ENCODE measurements at regions not wholly inside any gene's neighbourhood (a gene's known extent, or its start where the extent isn't known, plus 50 kb on each side); places are given as distances from the start of the nearest gene placed in this dataset.
"Not testable (repeated sequence)": the region's sequence is repeated elsewhere in the genome, so short reads cannot be mapped to it uniquely, and the experiment has no call there.

GRCh38 chr6:144919560-144919959, 634.4 kb downstream of the UTRN start:
- TF ChIP-seq, protein P1, sequence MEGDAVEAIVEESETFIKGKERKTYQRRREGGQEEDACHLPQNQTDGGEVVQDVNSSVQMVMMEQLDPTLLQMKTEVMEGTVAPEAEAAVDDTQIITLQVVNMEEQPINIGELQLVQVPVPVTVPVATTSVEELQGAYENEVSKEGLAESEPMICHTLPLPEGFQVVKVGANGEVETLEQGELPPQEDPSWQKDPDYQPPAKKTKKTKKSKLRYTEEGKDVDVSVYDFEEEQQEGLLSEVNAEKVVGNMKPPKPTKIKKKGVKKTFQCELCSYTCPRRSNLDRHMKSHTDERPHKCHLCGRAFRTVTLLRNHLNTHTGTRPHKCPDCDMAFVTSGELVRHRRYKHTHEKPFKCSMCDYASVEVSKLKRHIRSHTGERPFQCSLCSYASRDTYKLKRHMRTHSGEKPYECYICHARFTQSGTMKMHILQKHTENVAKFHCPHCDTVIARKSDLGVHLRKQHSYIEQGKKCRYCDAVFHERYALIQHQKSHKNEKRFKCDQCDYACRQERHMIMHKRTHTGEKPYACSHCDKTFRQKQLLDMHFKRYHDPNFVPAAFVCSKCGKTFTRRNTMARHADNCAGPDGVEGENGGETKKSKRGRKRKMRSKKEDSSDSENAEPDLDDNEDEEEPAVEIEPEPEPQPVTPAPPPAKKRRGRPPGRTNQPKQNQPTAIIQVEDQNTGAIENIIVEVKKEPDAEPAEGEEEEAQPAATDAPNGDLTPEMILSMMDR (IDR thresholded peaks at IDR 0.05; ENCODE audit: low read depth, low read length) = no peak
- no peak for DNase-seq (ENCODE audit: extremely low read depth, low read depth)

DNA sequence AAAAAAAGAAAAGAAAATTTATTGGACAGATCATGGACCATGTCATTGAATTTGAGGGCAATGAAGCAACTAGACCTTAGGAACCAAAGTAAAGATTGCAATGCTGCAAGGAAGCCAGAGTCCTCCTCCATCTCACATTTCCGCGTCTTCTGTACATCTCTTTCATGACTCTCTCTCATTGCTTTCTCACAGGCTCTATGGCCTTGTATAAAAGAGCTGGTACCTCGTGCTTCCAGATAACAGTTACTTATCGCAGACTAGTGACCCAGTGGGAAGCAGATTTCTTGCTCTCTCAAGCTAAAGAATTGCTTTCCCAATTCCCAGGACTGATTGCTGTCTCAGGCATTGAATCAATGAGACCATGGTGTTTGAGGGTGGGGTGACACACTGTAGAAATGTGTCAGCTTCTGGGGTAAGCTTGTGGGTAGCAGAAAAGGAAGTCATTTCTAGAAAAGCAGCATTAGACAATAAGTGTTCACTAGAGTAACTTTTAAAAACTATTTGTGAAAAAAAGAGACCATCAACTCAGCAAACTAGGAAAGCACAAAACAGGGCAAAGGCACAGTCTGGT, 635.3 kb downstream of the UTRN start:
- no peak for DNase-seq (ENCODE audit: extremely low read depth, low read depth)
- TF ChIP-seq, protein P1 (IDR thresholded peaks at IDR 0.05; ENCODE audit: low read depth, low read length) = no peak

DNA sequence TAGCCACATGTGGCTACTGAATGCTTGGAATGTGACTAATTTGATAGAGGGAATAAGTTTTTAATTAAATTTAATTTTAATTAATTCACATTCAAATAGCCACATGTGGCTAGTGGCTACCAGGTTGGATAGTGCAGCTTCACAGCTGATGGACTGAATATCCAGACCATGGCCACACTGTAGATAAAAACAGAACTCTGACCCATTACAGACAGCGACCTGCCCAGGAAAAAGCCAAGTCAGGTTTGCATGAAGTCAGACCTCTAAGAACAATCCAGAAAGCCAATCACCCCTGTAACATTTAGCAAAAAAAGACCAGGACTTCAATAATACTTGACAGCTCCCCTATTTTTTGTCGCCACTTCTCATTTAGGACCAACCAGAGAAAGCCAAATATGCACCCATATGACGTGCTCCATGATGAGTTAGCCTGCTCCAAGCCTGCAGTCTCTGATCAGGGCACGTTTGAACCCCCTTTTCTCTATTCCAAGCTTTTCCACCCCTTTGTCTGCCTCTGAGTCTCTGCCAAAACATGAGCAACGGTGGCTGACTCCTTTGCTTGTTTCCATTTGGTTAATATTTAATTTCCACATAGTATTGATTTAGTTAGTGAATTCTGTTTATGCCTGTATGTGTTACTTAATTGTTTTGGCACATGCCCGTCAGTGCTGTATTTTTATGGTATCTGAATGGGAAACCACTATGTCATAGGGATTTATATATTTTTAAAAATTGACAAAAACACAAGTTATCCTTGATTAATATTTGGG, 636.3 kb downstream of the UTRN start:
- TF ChIP-seq, protein P1 (IDR thresholded peaks at IDR 0.05; ENCODE audit: low read depth, low read length) = no peak
- DNase-seq (ENCODE audit: extremely low read depth, low read depth) = no peak

DNA sequence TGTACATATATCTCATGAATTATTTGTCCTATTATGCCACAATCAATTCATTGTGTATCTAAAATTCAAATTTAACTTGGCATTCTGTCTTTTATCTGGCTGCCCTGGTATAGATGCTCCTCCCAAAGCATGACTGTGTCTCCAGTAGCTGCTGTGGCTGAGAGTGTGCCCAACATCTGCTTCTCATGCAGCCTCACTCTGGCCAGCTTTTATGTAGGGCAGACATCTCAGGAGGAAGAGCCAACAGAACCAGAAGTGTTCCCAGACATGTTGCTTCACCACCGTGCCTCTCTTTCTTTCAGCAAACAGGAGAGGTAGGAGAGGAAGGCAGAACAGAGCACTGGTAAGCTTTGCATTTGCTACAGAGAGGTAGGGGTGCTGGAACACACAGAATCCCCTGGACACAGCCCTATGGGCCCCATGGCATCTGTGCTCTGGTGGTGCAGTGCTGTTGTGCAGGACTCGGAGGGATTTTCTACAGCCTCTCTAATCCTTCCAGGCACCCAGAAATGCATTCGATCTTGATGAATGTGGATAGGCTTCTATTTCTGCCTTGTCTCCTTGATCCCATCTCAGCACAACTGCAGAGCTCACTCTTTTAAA, 637.1 kb downstream of the UTRN start:
- TF ChIP-seq, protein P1 (IDR thresholded peaks at IDR 0.05; ENCODE audit: low read depth, low read length) = no peak
- peak; percentile 50 for DNase-seq (ENCODE audit: extremely low read depth, low read depth)

DNA sequence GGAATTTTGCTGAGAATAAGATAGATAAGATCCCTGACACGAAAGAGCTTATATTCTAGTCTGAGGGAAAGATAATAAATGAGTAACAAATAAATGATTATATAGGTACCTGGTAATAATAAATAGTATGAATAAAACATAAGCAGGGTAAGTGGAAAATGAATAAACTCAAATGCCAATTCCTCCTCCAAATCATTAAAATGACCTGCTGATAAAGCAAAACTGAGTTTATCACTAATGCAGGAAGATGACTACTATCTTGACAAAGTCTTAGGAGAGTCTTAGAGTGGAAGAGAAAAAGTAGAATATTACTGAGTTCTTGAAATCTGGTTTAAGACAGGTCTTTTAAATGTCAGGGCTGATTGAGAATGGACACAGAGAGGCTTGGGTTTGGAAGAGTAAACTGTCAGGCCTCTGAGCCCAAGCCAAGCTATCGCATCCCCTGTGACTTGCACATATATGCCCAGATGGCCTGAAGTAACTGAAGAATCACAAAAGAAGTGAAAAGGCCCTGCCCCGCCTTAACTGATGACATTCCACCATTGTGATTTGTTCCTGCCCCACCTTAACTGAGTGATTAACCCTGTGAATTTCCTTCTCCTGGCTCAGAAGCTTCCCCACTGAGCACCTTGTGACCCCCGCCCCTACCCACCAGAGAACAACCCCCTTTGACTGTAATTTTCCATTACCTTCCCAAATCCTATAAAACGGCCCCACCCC, 637.8 kb downstream of the UTRN start:
- not testable (repeated sequence) for DNase-seq (ENCODE audit: extremely low read depth, low read depth)

- not testable (repeated sequence) for DNase-seq (ENCODE audit: extremely low read depth, low read depth)
Measured at GRCh38 chr6:144923491-144923787, 638.3 kb downstream of the UTRN start.

DNA sequence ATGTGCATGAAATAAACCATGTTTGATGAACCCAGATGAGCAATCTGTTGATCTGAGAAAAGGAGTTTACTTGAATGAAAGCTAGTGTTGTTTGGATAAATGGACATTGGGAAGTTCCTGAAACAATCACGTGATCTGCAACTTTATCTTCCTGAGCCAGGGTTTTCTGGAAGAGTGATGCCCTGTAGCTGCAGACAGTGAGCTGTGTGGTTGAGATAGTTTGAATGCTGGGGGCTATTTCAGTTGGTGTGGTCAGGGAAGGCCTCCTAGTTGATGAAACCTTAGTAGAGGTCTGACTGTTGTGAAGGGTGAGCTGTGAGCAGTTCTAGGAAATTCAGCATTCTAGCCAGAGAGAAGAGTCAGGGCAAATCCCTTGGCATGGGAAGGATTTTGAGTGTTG, 643.7 kb downstream of the UTRN start:
- no peak for DNase-seq (ENCODE audit: extremely low read depth, low read depth)
- TF ChIP-seq, protein P1 (IDR thresholded peaks at IDR 0.05; ENCODE audit: low read depth, low read length) = no peak

- TF ChIP-seq, protein P1 (IDR thresholded peaks at IDR 0.05; ENCODE audit: low read depth, low read length) = no peak
- DNase-seq (ENCODE audit: extremely low read depth, low read depth) = no peak
Measured at GRCh38 chr6:144929262-144929661, 644.1 kb downstream of the UTRN start.

Data from AG09319 (cell line).